ENCODE measurements at regions not wholly inside any gene's neighbourhood (a gene's known extent, or its start where the extent isn't known, plus 50 kb on each side); places are given as distances from the start of the nearest gene placed in this dataset.
"Not testable (repeated sequence)": the region's sequence is repeated elsewhere in the genome, so short reads cannot be mapped to it uniquely, and the experiment has no call there.

GRCh38 chr6:14545496-14545895 lies 427.9 kb downstream of the CD83 start:
- intact Hi-C loops (cut with DNase I), result no loop called here
- no peak for DNase-seq (ENCODE audit: low spot score)

- DNase-seq (ENCODE audit: low spot score), result no peak
- intact Hi-C loops (cut with DNase I), result no loop called here
These were observed 428.5 kb downstream of the CD83 start for GRCh38 chr6:14546036-14546435.

- DNase-seq (ENCODE audit: low spot score), result no peak
- intact Hi-C loops (cut with DNase I), result no loop called here
These were observed 429.9 kb downstream of the CD83 start for GRCh38 chr6:14547284-14547998.

GRCh38 chr6:14549304-14549770 lies 431.8 kb downstream of the CD83 start:
- intact Hi-C loops (cut with DNase I), result no loop called here
- no peak for DNase-seq (ENCODE audit: low spot score)

- intact Hi-C loops (cut with DNase I), result no loop called here
- no peak for DNase-seq (ENCODE audit: low spot score)
These were observed 432.3 kb downstream of the CD83 start for GRCh38 chr6:14549871-14550270.

GRCh38 chr6:14550410-14550809 lies 432.8 kb downstream of the CD83 start:
- DNase-seq (ENCODE audit: low spot score), result no peak
- intact Hi-C loops (cut with DNase I), result no loop called here

- DNase-seq (ENCODE audit: low spot score), result no peak
- intact Hi-C loops (cut with DNase I), result no loop called here
These were observed 433.2 kb downstream of the CD83 start for GRCh38 chr6:14550822-14551221.

- intact Hi-C loops (cut with DNase I); DNase-seq (ENCODE audit: low spot score): not testable (repeated sequence)
These were observed 434.0 kb downstream of the CD83 start for GRCh38 chr6:14551601-14552000.

- DNase-seq (ENCODE audit: low spot score), result no peak
- intact Hi-C loops (cut with DNase I), result no loop called here
These were observed 435.3 kb downstream of the CD83 start for GRCh38 chr6:14552891-14553290.

GRCh38 chr6:14553515-14553914 lies 435.9 kb downstream of the CD83 start:
- no peak for DNase-seq (ENCODE audit: low spot score)

GRCh38 chr6:14555804-14556203 lies 438.2 kb downstream of the CD83 start:
- DNase-seq (ENCODE audit: low spot score), result no peak
- intact Hi-C loops (cut with DNase I), result no loop called here

More at GRCh38 chr6:14553515-14553914, 435.9 kb downstream of the CD83 start:
- intact Hi-C loops (cut with DNase I), result no loop called here

GRCh38 chr6:14559746-14560536 lies 442.4 kb downstream of the CD83 start:
- DNase-seq (ENCODE audit: low spot score), result no peak
- intact Hi-C loops (cut with DNase I), result no loop called here

GRCh38 chr6:14561563-14561962 lies 444.0 kb downstream of the CD83 start:
- intact Hi-C loops (cut with DNase I), result not testable (repeated sequence)

GRCh38 chr6:14567842-14568241 lies 450.3 kb downstream of the CD83 start:
- intact Hi-C loops (cut with DNase I), result no loop called here
- no peak for DNase-seq (ENCODE audit: low spot score)

More at GRCh38 chr6:14561563-14561962, 444.0 kb downstream of the CD83 start:
- DNase-seq (ENCODE audit: low spot score), result not testable (repeated sequence)

GRCh38 chr6:14569394-14569793 lies 451.8 kb downstream of the CD83 start:
- no peak for DNase-seq (ENCODE audit: low spot score)

GRCh38 chr6:14569874-14570273 lies 452.3 kb downstream of the CD83 start:
- DNase-seq (ENCODE audit: low spot score); intact Hi-C loops (cut with DNase I): not testable (repeated sequence)

More at GRCh38 chr6:14569394-14569793, 451.8 kb downstream of the CD83 start:
- intact Hi-C loops (cut with DNase I), result no loop called here

GRCh38 chr6:14571001-14571400 lies 453.4 kb downstream of the CD83 start:
- no peak for DNase-seq (ENCODE audit: low spot score)
- intact Hi-C loops (cut with DNase I), result no loop called here

GRCh38 chr6:14571746-14572145 lies 454.2 kb downstream of the CD83 start:
- intact Hi-C loops (cut with DNase I), result no loop called here
- no peak for DNase-seq (ENCODE audit: low spot score)

- DNase-seq (ENCODE audit: low spot score), result no peak
- intact Hi-C loops (cut with DNase I), result no loop called here
These were observed 455.7 kb downstream of the CD83 start for GRCh38 chr6:14573267-14573666.

GRCh38 chr6:14573703-14574290 lies 456.2 kb downstream of the CD83 start:
- intact Hi-C loops (cut with DNase I), result no loop called here

More at GRCh38 chr6:14573703-14574290, 456.2 kb downstream of the CD83 start:
- DNase-seq (ENCODE audit: low spot score), result no peak
